WERI-Rb-1 (cell line): ENCODE measurements at regions not wholly inside any gene's neighbourhood (a gene's known extent, or its start where the extent isn't known, plus 50 kb on each side); places are given as distances from the start of the nearest gene placed in this dataset.
"Not testable (repeated sequence)": the region's sequence is repeated elsewhere in the genome, so short reads cannot be mapped to it uniquely, and the experiment has no call there.

Experiments used
- DNase-seq: peaks from one replicate; pipeline ENCODE4 v3.0.0-alpha.2; 2020
- H3K27ac ChIP-seq: fragments of 250-450 bp; sonication (Bioruptor Pico); 2 replicates; pipeline ENCODE4 v1.5.1; 2020; ENCODE audit warnings: mild to moderate bottlenecking, moderate library complexity
- H3K27me3 ChIP-seq: fragments of 250-450 bp; sonication (Bioruptor Pico); 2 replicates; pipeline ENCODE4 v1.5.1; 2021; ENCODE audit warnings: mild to moderate bottlenecking, low read depth, moderate library complexity; ENCODE audit not compliant: insufficient read depth, severe bottlenecking
- H3K36me3 ChIP-seq: fragments of 250-450 bp; sonication (Bioruptor Pico); 2 replicates; pipeline ENCODE4 v1.5.1; 2020; ENCODE audit warnings: mild to moderate bottlenecking, moderate library complexity
- H3K4me3 ChIP-seq: 2 replicates; pipeline ENCODE4 v1.5.1; 2011; ENCODE audit warnings: low read depth, mild to moderate bottlenecking, control low read depth, low read length
- H3K9me3 ChIP-seq: fragments of 250-450 bp; sonication (Bioruptor Pico); 2 replicates; pipeline ENCODE4 v1.5.1; 2021; ENCODE audit warnings: mild to moderate bottlenecking, moderate library complexity; ENCODE audit not compliant: severe bottlenecking
- CTCF ChIP-seq: IDR thresholded peaks from 2 replicates; pipeline ENCODE4 v1.5.1; 2011; ENCODE audit warnings: low read depth, mild to moderate bottlenecking, control low read depth, inconsistent platforms, low read length

GRCh38 chr21:14675774-14676530, 129.8 kb upstream of the SAMSN1 start:
- no peak overlapping the region for H3K27ac ChIP-seq
- no peak for TF ChIP-seq CTCF
- H3K27me3 ChIP-seq: no peaks in the 10 kb centered on the region
- no peaks in the 10 kb centered on the region for H3K9me3 ChIP-seq
- H3K36me3 ChIP-seq: no peaks in the 10 kb centered on the region
- no peak for DNase-seq
- H3K4me3 ChIP-seq: no peak overlapping the region

- no peaks in the 10 kb centered on the region for H3K36me3 ChIP-seq
- no peaks in the 10 kb centered on the region for H3K9me3 ChIP-seq
- no peak overlapping the region for H3K27ac ChIP-seq
Measured at GRCh38 chr21:14673649-14674048, 127.5 kb upstream of the SAMSN1 start.

GRCh38 chr21:14672466-14672865, 126.4 kb upstream of the SAMSN1 start:
- no peak overlapping the region for H3K4me3 ChIP-seq
- no peak for TF ChIP-seq CTCF
- no peak for DNase-seq

More at GRCh38 chr21:14673649-14674048, 127.5 kb upstream of the SAMSN1 start:
- Histone ChIP-seq H3K27me3 (no peaks in the 10 kb centered on the region), H3K4me3 (no peak overlapping the region)
- no peak for DNase-seq
- TF ChIP-seq CTCF: no peak

GRCh38 chr21:14670409-14670808, 124.3 kb upstream of the SAMSN1 start:
- no peak overlapping the region for H3K27ac ChIP-seq
- no peaks in the 10 kb centered on the region for H3K36me3 ChIP-seq
- no peak for TF ChIP-seq CTCF
- no peak for DNase-seq
- no peak overlapping the region for H3K4me3 ChIP-seq
- H3K27me3 ChIP-seq: no peaks in the 10 kb centered on the region
- no peaks in the 10 kb centered on the region for H3K9me3 ChIP-seq

More at GRCh38 chr21:14672466-14672865, 126.4 kb upstream of the SAMSN1 start:
- H3K36me3 ChIP-seq: no peaks in the 10 kb centered on the region
- H3K9me3 ChIP-seq: no peaks in the 10 kb centered on the region
- H3K27ac ChIP-seq: no peak overlapping the region
- H3K27me3 ChIP-seq: no peaks in the 10 kb centered on the region

- H3K9me3 ChIP-seq, DNase-seq, H3K36me3 ChIP-seq, H3K27ac ChIP-seq, H3K27me3 ChIP-seq, H3K4me3 ChIP-seq: not testable (repeated sequence)
Measured at GRCh38 chr21:14669092-14669491, 123.0 kb upstream of the SAMSN1 start.

- no peak for DNase-seq
- Histone ChIP-seq H3K36me3 (no peaks in the 10 kb centered on the region), H3K27me3 (no peaks in the 10 kb centered on the region), H3K9me3 (no peaks in the 10 kb centered on the region), H3K4me3 (no peak overlapping the region), H3K27ac (no peak overlapping the region; the same call in 1 of the 2 replicates)
- TF ChIP-seq CTCF: no peak
Measured at GRCh38 chr21:14657241-14658008, 111.3 kb upstream of the SAMSN1 start.
